Type B pancreatic cell (in vitro differentiated cells): ENCODE measurements at regions not wholly inside any gene's neighbourhood (a gene's known extent, or its start where the extent isn't known, plus 50 kb on each side); places are given as distances from the start of the nearest gene placed in this dataset.

Source experiments
- DNase-seq: peaks from one replicate; pipeline ENCODE4 v3.0.0; 2021; ENCODE audit warnings: mixed read lengths; ENCODE audit not compliant: unreplicated experiment; ENCODE audit errors: extremely low spot score
- H3K27ac Mint-ChIP-seq: 2 replicates; pipeline ENCODE4 v1.8.0; 2021; ENCODE audit warnings: mild to moderate bottlenecking, mixed read lengths
- H3K27me3 Mint-ChIP-seq: 2 replicates; pipeline ENCODE4 v1.8.0; 2021; ENCODE audit warnings: mixed read lengths
- H3K36me3 Mint-ChIP-seq: 2 replicates; pipeline ENCODE4 v1.8.0; 2021; ENCODE audit warnings: mixed read lengths
- H3K4me1 Mint-ChIP-seq: one replicate; pipeline ENCODE4 v1.8.0; 2021; ENCODE audit warnings: mixed read lengths; ENCODE audit not compliant: unreplicated experiment
- H3K4me3 Mint-ChIP-seq: 2 replicates; pipeline ENCODE4 v1.8.0; 2021; ENCODE audit warnings: mild to moderate bottlenecking, mixed read lengths
- H3K9me3 Mint-ChIP-seq: 2 replicates; pipeline ENCODE4 v1.8.0; 2021; ENCODE audit warnings: mixed read lengths
- TF ChIP-seq, protein P1 (sequence below): fragments of 200-600 bp; sonication (generic); conservative IDR thresholded peaks from 2 replicates; pipeline ENCODE4 v1.5.0; 2021; ENCODE audit warnings: antibody characterized with exemption, mild to moderate bottlenecking

DNA sequence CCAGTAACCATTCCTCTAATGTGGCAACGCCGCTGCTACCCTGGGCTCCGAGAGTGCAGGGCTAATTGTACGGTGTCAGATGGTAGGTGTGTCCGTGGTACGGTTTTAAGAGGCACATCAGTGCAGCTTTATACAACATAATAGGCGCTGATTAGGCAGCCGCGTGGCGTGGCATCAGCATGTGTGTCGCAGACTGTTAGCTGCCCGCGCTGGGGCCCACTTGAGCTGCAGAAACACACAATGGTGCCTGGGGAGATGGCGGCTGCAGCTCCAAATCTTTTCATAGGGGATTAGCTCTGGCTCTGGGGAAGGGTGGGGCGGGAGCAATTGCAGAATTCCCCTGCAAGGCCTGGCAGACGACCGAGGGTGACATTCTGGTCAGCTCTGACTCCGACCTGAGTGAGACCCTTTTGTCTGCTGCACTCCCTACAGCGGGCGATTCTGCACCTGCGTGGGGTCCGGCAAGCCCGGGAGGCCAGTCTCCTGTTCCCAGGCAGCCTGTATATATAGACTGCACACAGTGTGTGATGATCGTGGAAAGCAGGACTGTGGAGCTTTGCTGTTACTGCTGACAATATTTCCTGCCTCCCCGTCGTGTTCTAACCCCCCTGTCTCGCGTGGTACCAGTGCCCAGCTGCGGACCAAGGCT, 722.7 kb upstream of the CELF2 start:
- Mint-ChIP-seq H3K9me3 (peaks cover 4% of the 10 kb centered on the region), H3K4me3 (no peak overlapping the region), H3K4me1 (peaks cover 12% of the 10 kb centered on the region), H3K27ac (no peak overlapping the region), H3K27me3 (peaks cover 9% of the 10 kb centered on the region), H3K36me3 (no peaks in the 10 kb centered on the region)
- no peak for DNase-seq
- TF ChIP-seq, protein P1, sequence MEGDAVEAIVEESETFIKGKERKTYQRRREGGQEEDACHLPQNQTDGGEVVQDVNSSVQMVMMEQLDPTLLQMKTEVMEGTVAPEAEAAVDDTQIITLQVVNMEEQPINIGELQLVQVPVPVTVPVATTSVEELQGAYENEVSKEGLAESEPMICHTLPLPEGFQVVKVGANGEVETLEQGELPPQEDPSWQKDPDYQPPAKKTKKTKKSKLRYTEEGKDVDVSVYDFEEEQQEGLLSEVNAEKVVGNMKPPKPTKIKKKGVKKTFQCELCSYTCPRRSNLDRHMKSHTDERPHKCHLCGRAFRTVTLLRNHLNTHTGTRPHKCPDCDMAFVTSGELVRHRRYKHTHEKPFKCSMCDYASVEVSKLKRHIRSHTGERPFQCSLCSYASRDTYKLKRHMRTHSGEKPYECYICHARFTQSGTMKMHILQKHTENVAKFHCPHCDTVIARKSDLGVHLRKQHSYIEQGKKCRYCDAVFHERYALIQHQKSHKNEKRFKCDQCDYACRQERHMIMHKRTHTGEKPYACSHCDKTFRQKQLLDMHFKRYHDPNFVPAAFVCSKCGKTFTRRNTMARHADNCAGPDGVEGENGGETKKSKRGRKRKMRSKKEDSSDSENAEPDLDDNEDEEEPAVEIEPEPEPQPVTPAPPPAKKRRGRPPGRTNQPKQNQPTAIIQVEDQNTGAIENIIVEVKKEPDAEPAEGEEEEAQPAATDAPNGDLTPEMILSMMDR: no peak

GRCh38 chr10:10295537-10295936, 722.1 kb upstream of the CELF2 start:
- no peaks in the 10 kb centered on the region for H3K36me3 Mint-ChIP-seq
- H3K27me3 Mint-ChIP-seq: peaks cover 9% of the 10 kb centered on the region
- H3K4me1 Mint-ChIP-seq: peaks cover 12% of the 10 kb centered on the region
- peaks cover 4% of the 10 kb centered on the region for H3K9me3 Mint-ChIP-seq
- DNase-seq: no peak
- no peak overlapping the region for H3K27ac Mint-ChIP-seq
- TF ChIP-seq, protein P1: no peak
- no peak overlapping the region for H3K4me3 Mint-ChIP-seq

GRCh38 chr10:10302689-10303088, 715.0 kb upstream of the CELF2 start:
- Mint-ChIP-seq H3K27ac (no peak overlapping the region), H3K4me1 (no peaks in the 10 kb centered on the region), H3K4me3 (no peak overlapping the region), H3K36me3 (no peaks in the 10 kb centered on the region), H3K9me3 (no peaks in the 10 kb centered on the region), H3K27me3 (no peaks in the 10 kb centered on the region)
- TF ChIP-seq, protein P1: no peak
- DNase-seq: no peak

DNA sequence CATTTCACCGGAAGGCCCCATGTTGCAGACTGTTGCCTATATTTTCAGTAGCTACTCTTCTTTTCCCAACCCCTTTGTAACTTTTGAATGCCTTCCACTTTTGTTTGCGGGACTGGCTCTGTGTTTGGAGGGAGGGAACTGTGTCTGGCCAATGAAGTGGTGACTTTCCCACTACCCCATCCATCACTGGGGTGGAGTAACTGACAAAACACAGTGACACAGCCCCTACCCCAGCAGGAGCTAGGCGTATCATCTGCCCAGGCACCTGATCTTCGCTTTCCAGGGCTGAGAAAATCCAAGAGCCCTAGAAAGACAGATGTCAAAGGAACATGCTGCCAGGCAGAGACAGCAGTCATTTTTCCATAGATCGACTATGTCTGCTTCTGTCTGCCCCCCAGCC, 710.6 kb upstream of the CELF2 start:
- Mint-ChIP-seq H3K27me3 (peaks cover 3% of the 10 kb centered on the region), H3K9me3 (peaks cover 6% of the 10 kb centered on the region), H3K36me3 (no peaks in the 10 kb centered on the region), H3K4me1 (no peaks in the 10 kb centered on the region), H3K4me3 (no peak overlapping the region), H3K27ac (no peak overlapping the region)
- TF ChIP-seq, protein P1: no peak
- DNase-seq: no peak

- Mint-ChIP-seq H3K4me1 (no peaks in the 10 kb centered on the region), H3K27me3 (peaks cover 3% of the 10 kb centered on the region), H3K9me3 (peaks cover 6% of the 10 kb centered on the region), H3K4me3 (no peak overlapping the region), H3K36me3 (no peaks in the 10 kb centered on the region), H3K27ac (no peak overlapping the region)
- TF ChIP-seq, protein P1: no peak
- DNase-seq: no peak
Measured at GRCh38 chr10:10307551-10307950, 710.1 kb upstream of the CELF2 start.
